ENCODE measurements at regions not wholly inside any gene's neighbourhood (a gene's known extent, or its start where the extent isn't known, plus 50 kb on each side); places are given as distances from the start of the nearest gene placed in this dataset.

DNA sequence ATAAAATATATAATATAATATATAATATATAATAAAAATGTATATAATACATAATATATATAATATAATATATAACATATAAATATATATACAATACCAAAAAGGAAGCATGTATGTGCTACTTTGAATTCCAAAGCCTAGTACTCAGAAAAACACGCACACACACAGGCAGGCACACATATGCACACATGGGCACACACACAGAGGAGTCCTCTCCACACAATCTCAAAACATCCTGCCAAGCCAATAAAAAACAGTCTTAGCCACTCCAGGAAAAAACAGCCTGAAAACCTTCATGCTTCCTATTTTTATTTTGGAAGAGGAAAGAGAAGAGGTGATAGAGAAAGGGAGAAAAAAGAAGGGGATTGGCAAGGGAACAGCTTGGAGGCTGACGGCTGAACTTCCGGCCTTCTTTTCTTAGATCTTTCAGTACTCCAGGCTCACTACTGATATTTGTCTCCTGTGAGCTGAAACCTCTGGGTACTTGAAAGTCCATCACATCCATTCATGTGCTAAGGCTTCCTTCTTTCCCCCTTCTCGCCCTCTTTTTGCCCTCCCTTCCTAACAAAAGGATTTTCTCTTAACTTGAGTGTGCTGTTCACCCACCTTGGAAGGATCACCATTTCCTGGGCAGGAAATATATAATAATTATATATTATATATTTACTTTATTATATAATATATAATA, 394.2 kb downstream of the NUAK1 start:
- Mint-ChIP-seq H3K36me3 (no peaks in the 10 kb centered on the region), H3K27me3 (peaks cover 4% of the 10 kb centered on the region), H3K9me3 (no peaks in the 10 kb centered on the region), H3K27ac (no peak overlapping the region), H3K4me1 (no peaks in the 10 kb centered on the region), H3K4me3 (no peak overlapping the region)

DNA sequence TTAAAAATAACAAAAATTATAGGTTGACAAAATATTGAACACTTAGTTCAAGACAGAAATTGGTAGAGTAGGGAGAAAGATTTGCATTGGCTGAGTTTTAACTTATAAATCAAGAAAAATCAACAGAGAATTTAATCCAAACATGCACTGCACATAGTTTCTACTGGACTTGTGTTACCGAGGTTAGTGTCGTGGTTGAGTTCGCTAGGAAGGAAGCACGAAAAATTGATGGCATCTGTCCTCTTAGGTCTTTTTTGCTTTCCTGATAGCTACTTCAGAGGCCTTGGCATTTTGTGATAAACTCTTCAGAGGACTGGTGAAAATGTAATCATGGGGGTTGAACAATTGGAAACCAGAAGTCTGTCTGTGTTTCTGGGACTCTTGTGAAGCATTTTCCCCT, 392.9 kb downstream of the NUAK1 start:
- no peak overlapping the region for H3K4me3 Mint-ChIP-seq
- H3K36me3 Mint-ChIP-seq, result no peaks in the 10 kb centered on the region
- H3K4me1 Mint-ChIP-seq, result no peaks in the 10 kb centered on the region
- no peak overlapping the region for H3K27ac Mint-ChIP-seq
- H3K27me3 Mint-ChIP-seq, result peaks cover 4% of the 10 kb centered on the region
- H3K9me3 Mint-ChIP-seq, result no peaks in the 10 kb centered on the region

DNA sequence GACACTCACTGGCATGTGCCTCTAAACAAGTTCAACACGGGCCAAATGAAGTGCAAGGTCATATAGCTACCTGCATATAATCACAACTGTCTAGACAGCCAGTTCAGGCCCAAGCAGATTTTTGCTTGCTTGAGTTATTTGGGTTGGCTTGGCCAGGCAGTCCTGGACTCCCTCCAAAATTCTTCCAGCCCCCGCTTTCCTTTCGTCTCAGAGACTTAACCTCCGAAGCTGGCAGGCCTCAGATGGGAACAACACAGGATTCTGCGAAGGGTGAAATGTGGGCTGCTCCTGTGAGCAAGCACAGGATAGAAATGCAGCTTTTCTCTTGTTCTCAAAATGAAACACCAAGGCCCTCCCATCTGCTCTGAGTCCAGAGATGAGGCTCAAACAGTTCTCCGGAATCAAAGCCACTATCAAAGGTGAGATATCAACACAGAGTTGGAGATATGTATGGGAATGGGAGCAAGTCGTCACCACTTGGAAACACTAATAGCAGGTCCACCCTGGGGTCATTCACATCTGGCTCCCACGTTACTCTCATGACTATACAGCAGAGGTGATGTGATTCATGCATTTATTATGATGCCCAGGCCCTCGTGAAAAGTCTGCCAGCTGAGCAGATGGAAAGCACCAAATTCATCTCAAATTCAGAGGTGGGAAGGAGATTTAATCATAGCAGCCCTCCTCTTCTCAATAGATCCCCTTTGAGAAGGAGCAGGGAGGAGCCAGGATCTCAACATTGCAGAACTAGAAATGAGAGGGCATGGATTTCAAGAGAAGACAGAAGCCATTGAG, 389.8 kb downstream of the NUAK1 start:
- no peaks in the 10 kb centered on the region for H3K27me3 Mint-ChIP-seq
- H3K4me3 Mint-ChIP-seq, result no peak overlapping the region
- no peaks in the 10 kb centered on the region for H3K36me3 Mint-ChIP-seq
- no peaks in the 10 kb centered on the region for H3K4me1 Mint-ChIP-seq
- H3K9me3 Mint-ChIP-seq, result no peaks in the 10 kb centered on the region
- no peak overlapping the region for H3K27ac Mint-ChIP-seq

DNA sequence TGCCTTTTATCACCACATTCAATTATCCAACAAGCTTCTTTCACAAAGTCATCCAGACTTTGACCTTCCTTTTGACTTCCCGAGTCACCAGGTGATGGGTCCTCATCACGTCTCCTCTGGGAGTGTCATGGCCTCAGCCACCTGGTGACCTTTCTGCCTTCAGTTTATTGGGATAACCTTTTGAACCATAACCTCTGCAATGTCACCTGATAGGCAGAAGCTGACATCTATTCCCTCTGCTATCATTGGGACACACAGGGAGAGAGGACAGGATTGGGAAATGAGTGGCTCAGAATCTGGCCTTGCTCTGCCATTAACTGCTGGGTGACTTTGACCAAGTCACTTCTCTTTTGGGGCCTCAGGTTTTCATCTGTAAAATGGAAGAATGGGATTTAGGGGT, 388.7 kb downstream of the NUAK1 start:
- no peaks in the 10 kb centered on the region for H3K4me1 Mint-ChIP-seq
- no peak overlapping the region for H3K4me3 Mint-ChIP-seq
- H3K27ac Mint-ChIP-seq, result no peak overlapping the region
- H3K27me3 Mint-ChIP-seq, result no peaks in the 10 kb centered on the region
- H3K9me3 Mint-ChIP-seq, result no peaks in the 10 kb centered on the region
- H3K36me3 Mint-ChIP-seq, result no peaks in the 10 kb centered on the region

DNA sequence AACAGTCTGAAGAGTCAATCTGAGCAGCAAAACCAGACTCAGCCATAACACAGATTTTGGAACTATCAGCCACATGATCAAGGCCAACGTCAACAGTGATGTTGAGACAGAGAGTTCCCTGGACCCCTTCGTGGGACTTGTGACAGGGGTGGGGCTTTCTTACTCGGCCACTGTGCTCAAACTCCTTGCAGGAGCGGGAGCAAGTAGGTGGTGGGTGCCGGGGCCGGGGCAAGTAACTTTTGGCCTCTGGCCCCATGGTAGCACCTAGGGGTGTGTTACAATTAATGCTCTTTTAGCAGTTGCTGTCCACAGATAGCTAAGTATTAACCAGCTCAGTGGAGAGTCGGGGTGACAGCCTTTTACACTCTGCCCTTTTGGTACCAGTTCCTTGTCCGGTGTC, 384.4 kb downstream of the NUAK1 start:
- Mint-ChIP-seq H3K4me3 (no peak overlapping the region), H3K4me1 (peaks cover 0 to 3% (median 0%) of the 10 kb centered on the region in 3 donors), H3K27me3 (peaks cover 2% of the 10 kb centered on the region), H3K36me3 (peaks cover 1% of the 10 kb centered on the region), H3K27ac (no peak overlapping the region), H3K9me3 (no peaks in the 10 kb centered on the region)

DNA sequence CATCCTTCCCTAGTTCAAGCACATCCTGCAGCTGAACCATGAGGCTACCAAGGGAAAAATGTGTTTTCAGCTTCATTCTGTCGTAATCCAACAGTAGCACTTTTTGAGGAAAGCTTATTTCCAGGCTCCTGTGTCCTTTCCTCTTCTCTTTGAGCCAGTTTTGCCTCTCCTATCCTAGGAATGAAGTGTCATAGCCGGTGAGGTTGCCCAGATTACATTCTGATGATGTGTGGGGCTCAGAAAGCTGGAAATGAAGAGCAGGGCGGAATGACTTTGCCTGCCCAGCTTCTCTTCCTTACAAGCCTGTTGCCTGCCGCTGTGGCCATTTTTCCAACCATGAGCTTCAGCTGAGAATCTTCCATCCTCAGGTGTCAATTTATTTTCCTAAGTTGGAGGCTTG, 381.8 kb downstream of the NUAK1 start:
- Mint-ChIP-seq H3K4me1 (peaks cover 0 to 3% (median 0%) of the 10 kb centered on the region in 3 donors), H3K36me3 (peaks cover 1% of the 10 kb centered on the region), H3K9me3 (peaks cover 0 to 2% (median 0%) of the 10 kb centered on the region in 3 donors), H3K27me3 (peaks cover 2% of the 10 kb centered on the region), H3K4me3 (no peak overlapping the region), H3K27ac (no peak overlapping the region)

DNA sequence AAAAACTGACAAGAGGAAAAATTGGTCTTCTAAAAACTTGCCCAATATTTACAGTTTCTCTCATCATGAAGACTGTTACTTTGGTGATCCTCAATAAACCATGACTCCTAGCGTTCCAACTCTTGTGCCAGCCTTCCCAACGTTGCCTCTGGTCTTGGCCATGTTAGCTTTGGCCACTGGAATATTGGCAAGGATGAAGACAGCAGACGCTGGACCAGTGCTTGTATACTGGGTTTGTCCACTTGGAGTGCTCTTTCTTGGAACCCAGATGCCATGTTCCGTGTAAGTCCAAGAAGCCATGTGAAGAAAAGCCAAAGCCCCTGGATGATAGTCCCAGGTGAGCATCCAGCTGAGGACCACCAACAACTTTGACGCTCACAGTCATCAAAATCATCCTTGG, 379.6 kb downstream of the NUAK1 start:
- peaks cover 0 to 6% (median 3%) of the 10 kb centered on the region in 3 donors for H3K4me1 Mint-ChIP-seq
- no peak overlapping the region for H3K27ac Mint-ChIP-seq
- no peak overlapping the region for H3K4me3 Mint-ChIP-seq
- H3K27me3 Mint-ChIP-seq, result peaks cover 6% of the 10 kb centered on the region
- H3K9me3 Mint-ChIP-seq, result peaks cover 0 to 4% (median 2%) of the 10 kb centered on the region in 3 donors
- H3K36me3 Mint-ChIP-seq, result peaks cover 1% of the 10 kb centered on the region

DNA sequence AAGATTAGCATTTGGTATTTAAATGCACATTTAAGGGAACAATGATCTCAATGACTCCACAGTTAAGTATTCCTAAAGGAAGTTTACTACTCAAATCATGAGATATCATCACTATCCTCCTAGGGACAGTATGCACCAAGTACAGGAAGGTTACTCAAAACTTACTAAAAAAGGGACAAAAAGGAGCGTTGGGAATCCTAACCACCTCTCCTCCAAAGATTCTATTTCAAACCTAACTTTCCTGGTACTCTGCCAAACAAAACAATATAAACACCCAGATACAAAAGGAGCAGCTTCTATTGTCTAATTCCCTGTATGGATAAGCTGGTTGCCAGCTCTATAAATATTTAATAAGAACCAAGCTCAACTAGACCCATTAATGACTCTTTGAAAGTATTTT, 377.7 kb downstream of the NUAK1 start:
- peaks cover 0 to 4% (median 2%) of the 10 kb centered on the region in 3 donors for H3K9me3 Mint-ChIP-seq
- H3K4me1 Mint-ChIP-seq, result peaks cover 0 to 14% (median 12%) of the 10 kb centered on the region in 3 donors
- H3K27ac Mint-ChIP-seq, result no peak overlapping the region
- H3K4me3 Mint-ChIP-seq, result no peak overlapping the region
- peaks cover 6% of the 10 kb centered on the region for H3K27me3 Mint-ChIP-seq
- H3K36me3 Mint-ChIP-seq, result peaks cover 1% of the 10 kb centered on the region

DNA sequence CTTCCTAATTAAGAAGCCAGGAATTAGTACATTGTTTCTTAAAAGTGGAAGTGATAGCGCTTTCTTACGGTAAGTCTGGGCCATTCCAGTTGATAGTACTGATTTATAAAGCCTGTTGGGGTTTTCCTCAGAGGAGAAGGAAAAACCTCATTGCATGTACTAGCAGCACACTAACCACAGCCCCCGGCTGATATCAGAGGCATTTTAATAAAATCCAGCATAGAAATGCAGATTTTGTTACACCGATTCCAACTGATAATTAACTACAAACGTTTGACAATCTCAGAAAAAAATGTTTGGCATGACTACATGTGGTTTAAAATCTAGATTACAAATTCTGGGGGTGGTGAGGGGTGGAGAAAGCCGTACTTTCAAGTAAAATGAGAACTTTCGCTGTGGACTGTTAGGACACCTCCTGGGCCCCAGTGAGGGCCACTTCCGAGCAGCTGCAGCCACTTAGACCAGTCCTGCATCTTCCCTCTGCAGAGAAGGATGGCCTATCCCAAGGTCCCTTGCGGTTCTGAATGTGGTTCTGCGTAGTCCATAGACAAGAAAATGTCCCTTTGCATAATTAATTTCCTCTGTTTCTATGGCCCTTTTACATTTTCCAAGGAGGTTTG, 374.4 kb downstream of the NUAK1 start:
- peaks cover 5% of the 10 kb centered on the region for H3K27me3 Mint-ChIP-seq
- H3K4me1 Mint-ChIP-seq, result peaks cover 0 to 14% (median 9%) of the 10 kb centered on the region in 3 donors
- peaks cover 2% of the 10 kb centered on the region for H3K36me3 Mint-ChIP-seq
- no peak overlapping the region for H3K27ac Mint-ChIP-seq
- peak overlapping the region in 1 of 4 donors; percentile 49 for H3K4me3 Mint-ChIP-seq
- peaks cover 0 to 4% (median 2%) of the 10 kb centered on the region in 3 donors for H3K9me3 Mint-ChIP-seq

DNA sequence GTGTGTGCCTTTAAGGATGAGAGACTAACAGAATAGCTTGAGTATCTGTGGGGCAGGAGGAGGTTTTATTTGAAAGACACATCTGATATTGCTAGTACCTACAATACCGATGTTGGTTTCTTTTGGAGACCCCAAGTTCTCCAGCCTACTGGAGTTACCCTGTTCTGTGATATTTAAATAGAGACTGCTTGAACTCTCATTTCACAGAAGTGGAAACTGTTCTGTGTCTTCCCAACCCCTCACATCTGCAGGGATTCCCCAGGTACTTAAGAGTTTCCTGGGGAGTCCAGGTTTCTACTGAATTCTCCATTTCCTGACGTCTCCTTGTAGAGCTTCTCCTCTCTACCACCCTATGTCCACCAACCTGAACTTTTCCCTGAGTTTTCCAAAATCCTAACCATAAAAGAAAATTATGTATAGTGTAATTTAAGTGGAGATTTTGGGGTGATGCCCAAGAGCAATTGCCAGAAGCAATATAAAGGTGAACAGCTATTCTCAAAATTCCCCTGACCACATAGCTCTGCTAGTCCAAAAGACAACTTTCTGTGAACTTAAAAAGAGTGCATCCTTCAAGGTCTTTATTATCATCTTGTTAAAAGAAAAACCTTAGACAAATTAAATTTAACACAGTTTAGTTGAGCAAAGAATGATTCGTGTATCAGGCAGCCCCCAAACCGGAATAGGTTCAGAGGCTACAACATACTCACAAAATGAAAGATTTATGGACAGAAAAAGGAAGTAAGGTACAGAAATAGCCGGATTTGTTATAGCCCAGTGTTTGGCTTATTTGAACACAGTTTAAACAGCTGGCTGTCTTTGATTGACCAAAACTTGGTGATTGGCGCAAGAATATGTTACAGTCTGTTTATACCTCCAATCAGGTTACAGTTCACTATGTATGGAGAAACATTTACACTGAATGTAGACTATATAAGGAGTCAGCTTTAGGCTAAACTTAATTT, 373.4 kb downstream of the NUAK1 start:
- H3K4me1 Mint-ChIP-seq, result peaks cover 0 to 14% (median 9%) of the 10 kb centered on the region in 3 donors
- peak overlapping the region in 2 of 4 donors; percentile 30 to 31 for H3K4me3 Mint-ChIP-seq
- H3K27me3 Mint-ChIP-seq, result peaks cover 5% of the 10 kb centered on the region
- no peak overlapping the region for H3K27ac Mint-ChIP-seq
- H3K36me3 Mint-ChIP-seq, result peaks cover 2% of the 10 kb centered on the region
- peaks cover 0 to 4% (median 0%) of the 10 kb centered on the region in 3 donors for H3K9me3 Mint-ChIP-seq

DNA sequence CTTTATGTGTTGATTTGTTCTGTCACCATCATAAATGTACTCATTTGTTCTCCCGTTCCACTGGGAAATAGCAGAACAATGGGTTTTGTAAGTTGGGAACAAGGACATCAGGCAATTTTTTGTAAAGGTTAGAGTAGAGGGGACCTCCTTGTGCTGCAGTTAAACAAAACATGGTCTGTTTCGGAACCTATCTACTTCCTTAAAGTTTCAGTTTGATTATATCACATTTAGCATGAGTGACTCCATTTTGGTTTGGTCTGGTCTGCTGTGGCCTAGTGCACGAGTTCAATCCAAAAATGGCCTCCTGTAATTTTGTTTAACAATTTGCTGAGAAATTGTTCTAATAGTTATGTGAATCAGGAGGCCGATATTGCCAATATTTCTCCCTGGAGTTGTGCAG, 372.7 kb downstream of the NUAK1 start:
- H3K9me3 Mint-ChIP-seq, result peaks cover 0 to 4% (median 0%) of the 10 kb centered on the region in 3 donors
- H3K4me3 Mint-ChIP-seq, result no peak overlapping the region
- peak overlapping the region in 1 of 3 donors; percentile 21 for H3K27ac Mint-ChIP-seq
- H3K4me1 Mint-ChIP-seq, result peaks cover 0 to 14% (median 9%) of the 10 kb centered on the region in 3 donors
- peaks cover 2% of the 10 kb centered on the region for H3K36me3 Mint-ChIP-seq
- H3K27me3 Mint-ChIP-seq, result peaks cover 6% of the 10 kb centered on the region

DNA sequence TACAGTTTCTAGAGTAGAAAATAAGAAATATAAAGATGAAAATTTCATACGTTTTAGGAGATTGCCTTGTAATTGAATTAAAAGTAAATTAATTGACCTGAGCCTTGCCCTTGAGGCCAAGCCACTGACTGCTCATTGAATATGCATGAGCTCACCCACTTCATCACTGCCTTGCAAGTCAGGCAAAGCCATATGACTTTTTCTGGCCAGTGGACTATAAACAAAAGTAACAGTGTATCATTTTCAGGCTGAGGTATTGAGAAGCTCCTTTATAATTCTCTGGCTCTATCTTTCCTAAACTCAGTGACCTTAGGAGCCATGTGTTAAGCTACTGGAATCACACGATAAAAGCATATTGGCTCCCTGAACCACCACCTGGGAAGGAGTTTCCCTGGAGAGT, 369.3 kb downstream of the NUAK1 start:
- H3K27ac Mint-ChIP-seq, result no peak overlapping the region
- peaks cover 0 to 11% (median 5%) of the 10 kb centered on the region in 3 donors for H3K4me1 Mint-ChIP-seq
- H3K9me3 Mint-ChIP-seq, result no peaks in the 10 kb centered on the region
- no peak overlapping the region for H3K4me3 Mint-ChIP-seq
- peaks cover 1% of the 10 kb centered on the region for H3K27me3 Mint-ChIP-seq
- peaks cover 2% of the 10 kb centered on the region for H3K36me3 Mint-ChIP-seq

DNA sequence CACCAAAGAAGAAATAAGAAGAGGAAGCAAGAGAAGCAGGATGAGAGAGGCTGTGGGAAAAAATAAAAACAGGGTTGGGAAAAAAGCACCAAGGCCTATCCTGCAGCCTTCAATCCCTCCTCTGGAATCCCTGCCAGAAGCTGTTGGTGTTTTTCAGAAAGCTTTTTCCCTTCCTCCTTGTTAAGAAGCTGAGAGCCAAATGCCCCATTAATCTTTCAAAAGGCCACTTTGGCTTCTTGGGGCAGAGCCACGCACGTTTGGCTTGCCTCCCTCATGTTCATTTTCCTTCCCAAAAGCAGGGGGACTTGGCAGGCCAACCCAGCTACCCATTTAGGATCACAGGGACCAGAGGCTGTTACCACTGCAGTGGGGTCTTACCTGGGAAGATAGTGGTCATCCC, 365.3 kb downstream of the NUAK1 start:
- Mint-ChIP-seq H3K4me3 (no peak overlapping the region), H3K36me3 (peaks cover 2% of the 10 kb centered on the region), H3K9me3 (no peaks in the 10 kb centered on the region)

DNA sequence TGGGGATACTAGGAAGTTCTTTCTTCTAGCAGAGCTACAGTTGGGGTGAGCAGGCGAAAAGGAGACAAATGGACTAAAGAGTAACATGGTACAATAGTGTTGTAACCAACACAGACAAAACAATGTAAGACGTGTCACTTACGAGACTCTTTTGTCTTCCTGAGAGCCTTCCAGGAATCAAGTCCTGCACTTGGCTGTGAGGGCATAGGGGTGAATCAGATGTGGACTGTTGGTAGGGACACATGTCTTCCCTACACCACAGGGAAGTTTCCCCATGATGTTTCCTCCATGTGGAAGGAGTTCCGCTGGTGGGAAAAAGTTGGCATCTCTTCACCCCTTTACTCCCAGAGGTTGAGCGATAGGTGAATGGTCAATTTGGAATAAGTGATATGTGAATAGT, 364.7 kb downstream of the NUAK1 start:
- no peaks in the 10 kb centered on the region for H3K4me1 Mint-ChIP-seq
- no peak overlapping the region for H3K4me3 Mint-ChIP-seq
- no peaks in the 10 kb centered on the region for H3K9me3 Mint-ChIP-seq
- H3K36me3 Mint-ChIP-seq, result no peaks in the 10 kb centered on the region
- peaks cover 1% of the 10 kb centered on the region for H3K27me3 Mint-ChIP-seq
- H3K27ac Mint-ChIP-seq, result no peak overlapping the region

More for the DNA sequence above, 365.3 kb downstream of the NUAK1 start:
- Mint-ChIP-seq H3K4me1 (no peaks in the 10 kb centered on the region), H3K27ac (no peak overlapping the region), H3K27me3 (peaks cover 1% of the 10 kb centered on the region)

All from IgD-negative memory B cell (primary cell).